Limb (tissue), 2 donors: ENCODE measurements at regions not wholly inside any gene's neighbourhood (a gene's known extent, or its start where the extent isn't known, plus 50 kb on each side); places are given as distances from the start of the nearest gene placed in this dataset.

Experiments
- DNase-seq, 2 donors: peaks; one replicate each; pipeline ENCODE4 v3.0.0-alpha.2; 2016; ENCODE audit errors: extremely low spot score in 2 of 2

DNA sequence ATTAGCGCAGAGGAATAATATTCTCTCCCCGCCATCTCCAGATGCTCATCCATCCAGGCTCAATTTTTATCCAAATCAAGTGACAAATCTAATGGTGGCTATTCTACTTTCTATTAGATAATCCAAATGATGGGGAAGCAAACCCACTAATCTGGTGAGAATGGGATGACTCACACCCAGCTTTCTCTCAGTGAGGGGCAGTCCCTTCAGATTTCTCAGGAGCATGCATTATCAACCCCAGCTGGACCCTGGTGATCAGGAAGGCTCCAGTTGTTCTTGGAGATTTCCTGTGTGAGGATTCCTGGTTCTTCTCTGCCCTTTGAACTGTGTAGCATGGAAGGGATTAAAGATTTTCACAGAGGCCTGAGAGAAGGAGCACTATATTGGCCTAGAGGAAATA is 358.0 kb downstream of the WDR72 start:
- no peak for DNase-seq

DNA sequence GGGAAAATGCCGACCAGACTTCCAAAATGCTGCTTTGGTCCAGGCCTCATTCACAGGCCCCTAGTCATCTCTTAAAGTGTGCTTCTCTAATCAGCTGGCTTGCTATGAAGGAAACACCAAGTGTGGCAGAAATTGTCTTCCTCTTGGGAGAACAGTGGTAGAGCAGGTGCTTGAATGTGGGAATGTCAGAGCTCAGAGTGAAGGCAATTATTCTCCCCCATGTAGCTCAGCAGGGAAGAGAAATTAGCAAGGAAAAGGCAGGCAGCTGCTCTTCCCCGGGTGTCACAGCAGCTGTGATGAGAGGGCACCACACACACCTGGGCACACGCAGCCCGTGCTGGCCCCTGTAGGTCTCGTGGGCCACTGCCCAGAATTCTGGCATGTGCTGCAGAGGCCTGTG is 358.5 kb downstream of the WDR72 start:
- DNase-seq = no peak

DNA sequence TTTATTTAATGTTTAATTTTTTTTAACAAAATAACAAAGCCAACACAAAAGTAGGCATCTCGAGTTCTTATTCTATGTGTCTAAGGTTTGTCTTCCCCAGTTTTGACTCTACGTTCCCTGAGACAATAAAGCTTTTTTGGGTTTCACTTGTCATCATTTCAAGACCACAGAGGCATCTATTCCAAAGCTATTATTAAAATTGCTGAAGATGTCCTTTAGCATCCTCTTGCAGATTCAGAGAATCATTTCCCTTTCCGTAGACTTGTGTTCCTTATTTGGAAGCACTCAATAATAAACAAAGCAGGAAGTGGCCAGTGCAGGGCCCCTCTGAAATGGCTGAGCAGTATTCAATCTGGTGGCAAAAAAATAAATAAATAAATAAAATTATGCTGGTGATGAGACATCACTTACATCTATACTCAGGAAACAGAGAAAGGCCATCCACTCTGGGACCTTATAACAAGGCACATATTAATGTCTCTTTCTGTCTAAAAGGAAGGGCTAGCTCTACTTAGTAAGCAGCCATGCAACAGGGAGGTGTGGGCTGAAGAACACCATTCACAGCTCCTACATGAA is 362.3 kb downstream of the WDR72 start:
- DNase-seq = no peak

DNA sequence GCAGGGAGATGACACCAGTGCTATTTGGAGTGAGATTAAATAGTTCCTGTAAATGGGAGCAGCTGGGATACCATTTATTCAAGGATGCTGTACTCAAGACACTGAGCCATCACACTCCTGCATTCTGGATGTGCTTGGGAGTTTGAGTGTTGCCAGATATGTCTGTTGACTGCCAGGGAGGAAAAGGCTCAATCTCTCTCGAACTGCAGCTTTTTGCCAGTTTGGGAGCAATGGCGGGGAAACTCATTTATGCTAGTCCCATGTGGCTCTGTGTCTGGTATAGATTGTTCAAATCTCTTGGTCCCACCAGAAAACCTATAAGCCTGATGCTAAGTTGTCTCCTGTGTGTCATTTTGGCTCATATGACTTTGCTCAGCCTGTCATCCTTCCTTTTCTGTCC is 363.6 kb downstream of the WDR72 start:
- no peak for DNase-seq

DNA sequence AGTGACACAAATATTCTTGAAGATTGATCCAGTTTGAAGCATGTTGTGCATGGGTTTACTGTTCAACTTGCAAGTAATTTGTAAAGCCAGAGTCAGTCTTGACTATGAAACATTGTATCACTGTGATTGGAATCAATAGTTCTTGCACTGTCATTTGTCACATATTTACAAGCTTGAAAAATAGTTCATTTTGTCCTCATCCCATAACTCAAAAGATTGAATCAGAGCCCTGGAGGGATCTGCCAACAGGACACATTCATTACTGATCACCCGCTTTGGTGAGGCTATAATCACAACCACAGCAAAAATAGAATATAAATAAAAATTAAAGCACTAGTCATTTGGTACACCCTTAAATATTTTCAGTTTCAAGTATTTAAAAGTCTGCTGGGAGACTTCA is 368.9 kb downstream of the WDR72 start:
- no peak for DNase-seq

DNA sequence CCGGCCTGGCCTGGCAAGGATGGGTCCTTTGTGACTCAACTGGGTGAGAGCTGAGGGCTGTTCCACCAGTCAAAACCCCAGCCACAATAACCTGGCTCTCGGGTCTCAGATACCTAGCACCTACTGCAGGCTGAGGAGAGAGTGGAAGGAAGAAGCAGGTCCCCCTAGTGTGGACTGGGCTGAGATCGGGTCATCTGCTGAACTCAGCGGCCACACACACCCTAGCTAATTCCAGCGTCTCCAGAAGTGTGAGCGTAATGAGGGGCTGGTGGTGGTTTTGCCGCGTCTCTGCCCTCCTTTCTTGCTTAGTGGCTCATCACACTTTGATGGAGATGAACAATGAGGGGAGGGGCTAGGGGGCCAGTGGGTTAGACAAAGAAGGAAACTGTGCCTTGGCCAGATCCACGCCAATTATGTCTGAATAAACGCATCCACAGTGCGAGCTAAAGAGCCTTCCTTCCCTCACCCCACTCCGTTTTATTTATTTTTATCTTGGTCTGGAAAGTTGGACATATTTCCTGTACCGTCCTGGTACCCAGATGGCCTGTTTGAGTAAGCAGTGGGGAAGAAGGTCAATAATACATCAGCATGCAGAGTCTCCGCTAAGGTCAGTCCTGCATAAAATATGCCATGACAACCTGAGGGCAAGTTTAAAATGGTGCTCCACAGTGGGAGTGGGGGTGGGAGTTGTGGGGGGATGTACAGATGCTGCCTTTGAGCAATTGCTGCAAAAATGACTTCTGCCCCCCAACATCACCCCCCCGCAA is 370.0 kb downstream of the WDR72 start:
- no peak for DNase-seq

DNA sequence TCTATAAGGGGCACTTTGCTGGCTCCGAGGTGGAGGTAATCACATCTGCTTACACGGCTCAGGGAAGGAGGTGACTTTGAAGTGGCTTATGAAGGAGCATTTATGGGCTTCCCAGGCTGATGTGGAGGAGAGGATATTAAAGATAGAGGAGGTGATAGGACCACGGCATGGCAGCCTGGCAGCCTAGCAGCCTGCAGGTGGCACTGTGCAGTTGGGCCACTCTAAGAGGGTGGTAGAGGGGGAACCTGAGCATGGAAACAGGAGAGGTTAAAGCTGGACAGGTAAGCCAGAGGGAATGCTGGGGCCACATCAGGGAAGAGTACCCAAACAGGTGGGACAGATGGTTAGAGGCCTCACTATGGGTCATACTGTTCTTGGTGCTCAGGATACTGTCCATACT is 375.0 kb downstream of the WDR72 start:
- DNase-seq = no peak

DNA sequence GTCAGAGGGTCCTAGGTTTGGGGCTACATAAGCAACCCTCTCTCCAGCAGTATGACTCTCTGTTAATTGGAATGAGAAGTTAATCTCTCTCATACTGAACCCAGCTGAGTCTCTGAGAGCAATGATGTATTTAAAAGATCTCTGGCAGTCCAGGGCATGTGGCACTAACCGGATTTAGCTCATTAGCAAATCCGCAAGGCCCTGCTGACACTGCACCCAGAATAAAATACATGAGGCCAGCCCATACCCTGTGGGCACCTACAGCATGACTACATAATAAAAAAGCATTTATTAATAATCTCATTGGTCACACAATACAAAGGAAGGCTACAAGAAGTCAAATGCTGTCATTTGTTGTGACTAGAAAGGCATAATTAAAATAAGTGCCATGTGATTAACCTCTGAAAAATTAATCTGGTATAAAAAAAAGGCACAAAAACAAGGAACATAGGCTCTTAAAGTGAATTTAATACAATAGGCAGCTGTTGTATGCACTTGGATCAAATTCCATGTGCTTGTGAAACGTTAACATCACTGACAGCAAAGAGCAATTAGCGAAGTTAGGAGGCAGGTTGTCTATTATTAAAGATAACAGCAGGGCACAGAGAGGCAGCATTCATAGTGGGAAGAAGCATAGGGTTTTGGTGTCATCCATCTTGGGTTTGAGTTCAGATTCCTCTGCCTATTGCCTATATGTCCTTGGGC is 381.2 kb downstream of the WDR72 start:
- DNase-seq = no peak

DNA sequence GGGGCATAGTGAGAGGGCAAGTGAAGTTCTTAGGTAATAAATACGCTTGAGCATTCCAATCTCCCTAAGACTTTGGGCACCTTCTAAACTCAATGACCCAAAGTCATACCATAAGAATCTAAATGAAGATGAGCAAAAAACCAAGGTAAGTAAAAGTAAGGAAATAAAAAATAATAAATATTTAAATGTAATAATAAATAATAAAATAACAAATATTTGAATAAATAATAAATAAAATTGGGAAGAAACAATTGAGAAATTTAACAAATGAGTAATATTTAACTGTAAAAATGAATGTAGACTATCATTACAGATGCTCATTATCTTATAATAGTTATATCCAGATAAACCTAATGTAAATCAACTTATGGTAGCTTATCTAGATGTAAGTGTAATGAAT is 391.7 kb downstream of the WDR72 start:
- DNase-seq = no peak

DNA sequence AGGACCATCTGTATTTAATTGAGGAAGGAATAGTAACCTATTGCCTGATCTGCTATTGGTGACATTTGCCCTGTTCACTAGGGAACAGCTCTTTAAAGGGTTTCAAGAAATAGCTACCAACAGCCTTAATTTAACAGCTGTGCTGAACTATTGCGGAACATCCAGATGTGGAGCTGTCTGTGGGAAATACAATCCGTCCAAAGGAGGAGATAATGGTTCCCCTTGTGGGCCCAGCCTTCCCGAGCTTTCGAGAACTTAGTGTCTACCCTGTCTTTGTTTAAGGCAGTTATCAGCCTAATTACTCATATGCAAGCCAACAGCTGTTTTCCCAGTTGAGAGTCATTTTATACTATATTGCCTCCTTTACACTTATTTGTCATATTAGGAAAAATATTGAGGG is 398.6 kb downstream of the WDR72 start:
- peak in 1 of 2 donors; percentile 1 for DNase-seq

DNA sequence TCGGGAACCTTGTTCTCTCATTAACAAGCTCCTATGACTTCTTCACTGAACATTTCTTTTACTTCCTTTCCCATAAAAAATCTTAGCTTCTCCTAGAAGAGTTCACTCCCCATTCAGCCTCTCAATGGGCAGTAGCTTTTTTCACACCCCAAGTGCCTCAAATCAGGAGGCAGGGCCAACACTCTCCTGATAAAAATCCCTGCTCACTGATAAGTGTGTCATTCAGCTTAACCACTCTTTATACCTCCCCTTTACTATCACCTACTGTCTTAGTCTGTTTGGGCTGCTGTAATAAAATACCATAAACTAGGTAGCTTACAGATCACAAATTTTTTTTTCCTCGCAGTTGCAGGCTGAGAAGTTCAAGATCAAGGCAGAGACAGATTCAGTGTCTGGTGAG is 400.4 kb downstream of the WDR72 start:
- DNase-seq = no peak

DNA sequence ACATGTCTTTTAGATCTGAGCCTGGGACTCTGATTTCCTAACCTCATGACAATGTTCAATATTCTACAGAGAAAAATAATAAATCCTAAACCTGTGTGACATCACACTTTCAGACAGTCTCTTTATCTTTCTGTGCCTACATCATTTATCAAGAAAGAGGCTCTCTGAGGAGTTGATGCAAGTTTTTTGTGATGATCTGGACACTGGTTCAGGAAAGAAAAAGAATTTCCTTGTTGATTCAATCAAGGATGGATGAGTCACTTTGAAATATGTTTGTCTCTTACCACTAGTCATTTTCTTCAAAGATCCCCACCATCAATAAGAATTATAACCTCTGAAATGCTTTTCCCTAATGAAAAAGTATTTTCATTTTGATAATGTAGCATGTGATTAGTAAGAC is 404.6 kb downstream of the WDR72 start:
- DNase-seq = no peak

DNA sequence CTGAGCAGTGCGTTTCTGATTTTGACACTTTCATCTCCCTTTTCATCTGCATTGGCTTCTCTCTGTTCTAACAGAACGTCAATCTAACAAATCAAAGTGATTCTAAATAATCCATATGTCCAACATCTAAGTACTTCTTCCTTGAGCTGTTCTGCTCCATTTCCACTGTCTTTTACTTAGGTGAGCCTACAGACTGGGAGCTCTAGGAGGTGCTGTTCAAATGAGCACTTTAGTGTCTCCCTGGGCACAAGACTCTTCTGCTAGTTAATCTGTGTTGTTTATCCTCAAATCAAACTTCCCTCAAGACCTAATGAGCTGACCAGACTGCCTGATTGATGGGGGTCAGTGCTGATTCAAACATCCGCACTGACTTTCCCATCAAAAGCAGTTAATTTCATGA is 408.1 kb downstream of the WDR72 start:
- DNase-seq = no peak

DNA sequence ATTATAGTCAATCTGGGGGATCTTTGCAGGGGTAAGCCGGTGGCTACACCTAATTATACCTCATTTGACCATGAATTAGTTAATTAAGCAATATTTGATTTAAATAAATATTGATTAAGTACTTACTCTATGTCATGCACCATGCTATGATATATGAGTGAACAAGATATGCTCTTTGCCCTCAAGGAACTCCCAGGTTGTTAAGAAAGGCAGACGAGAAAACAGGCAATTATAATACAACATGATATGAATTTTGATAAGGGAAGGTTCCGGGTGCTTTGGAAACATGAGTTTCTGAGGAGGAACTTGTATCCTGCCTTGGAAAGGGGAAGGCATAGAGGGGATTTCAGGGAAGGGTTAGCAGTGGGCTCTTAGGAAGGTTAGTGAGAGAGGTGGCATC is 412.9 kb downstream of the WDR72 start:
- DNase-seq = no peak

DNA sequence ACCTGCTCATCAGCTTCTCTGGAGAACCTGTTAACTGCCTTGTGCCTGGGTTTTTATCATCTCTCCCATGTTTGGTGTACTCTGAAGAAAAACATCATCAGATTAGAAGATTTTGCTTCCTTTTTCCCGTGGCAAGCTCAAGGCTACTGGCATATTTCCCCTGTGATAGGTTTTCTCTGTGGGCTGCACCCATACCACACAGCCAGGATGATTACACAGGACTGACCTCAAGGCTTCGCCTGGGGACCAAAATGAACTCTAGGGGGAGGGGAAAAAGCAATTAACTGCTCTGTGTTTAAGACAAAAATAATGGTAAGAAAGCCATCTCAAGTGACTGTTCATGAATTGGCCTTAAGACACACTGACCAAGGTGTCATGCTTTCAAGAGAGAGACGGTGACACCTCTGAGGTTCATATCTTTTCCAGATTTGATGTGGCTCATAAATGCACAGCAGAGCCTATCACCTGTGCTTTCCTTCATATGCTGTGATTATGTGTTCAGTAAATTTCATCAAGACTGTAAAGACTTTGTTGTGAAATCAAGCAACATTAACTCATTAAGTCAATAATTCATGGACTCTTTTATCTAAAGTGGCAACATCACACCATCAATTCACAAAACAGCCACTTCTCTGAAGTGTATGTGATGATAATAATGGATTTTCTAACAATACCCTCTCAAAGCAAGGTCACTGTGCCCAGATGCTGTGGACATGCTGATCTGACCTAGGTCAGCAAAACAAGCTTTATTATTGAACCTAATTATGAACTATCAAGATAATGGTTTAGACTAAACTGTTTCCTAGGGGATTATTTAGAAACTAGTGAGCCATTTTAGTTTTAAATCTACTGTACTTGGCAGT is 427.9 kb downstream of the WDR72 start:
- DNase-seq = no peak

DNA sequence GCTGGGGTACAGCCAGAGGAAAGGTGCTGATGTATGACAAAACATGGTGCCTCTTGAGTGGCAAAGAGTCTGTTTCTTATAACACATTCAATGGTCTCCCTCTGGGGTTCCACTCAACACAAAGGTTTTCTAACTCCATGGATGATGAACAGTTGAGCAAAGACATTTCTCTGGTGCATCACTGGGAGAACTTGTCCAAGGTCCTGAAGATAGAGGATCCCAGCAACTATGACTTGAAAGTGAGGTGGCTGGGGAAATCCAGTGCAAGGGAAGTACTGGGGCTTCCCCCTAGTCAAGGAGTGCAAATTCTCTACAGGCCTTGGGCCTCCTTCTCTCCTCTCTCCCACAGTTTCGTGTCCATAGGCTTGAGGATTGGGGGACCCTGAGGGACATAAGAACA is 431.1 kb downstream of the WDR72 start:
- DNase-seq = no peak

DNA sequence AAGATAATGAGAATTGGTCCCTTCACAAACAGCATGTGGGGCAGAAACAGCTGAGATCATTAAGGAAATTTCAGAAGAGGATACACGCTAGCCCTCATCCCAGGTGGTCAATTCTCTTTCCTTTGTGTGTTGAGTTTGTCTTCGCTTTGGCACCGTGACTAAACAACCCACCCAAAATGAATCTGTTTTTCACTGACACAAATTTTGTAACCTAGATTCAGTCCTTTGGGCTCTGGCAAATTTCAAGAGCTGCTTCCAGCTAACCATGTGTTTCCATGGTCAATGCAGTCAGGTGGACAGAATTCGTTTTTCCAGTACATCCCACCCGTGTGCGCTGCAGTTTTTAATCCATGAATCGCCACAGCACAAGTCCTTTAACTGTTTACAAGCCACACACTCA is 435.4 kb downstream of the WDR72 start:
- DNase-seq = no peak

DNA sequence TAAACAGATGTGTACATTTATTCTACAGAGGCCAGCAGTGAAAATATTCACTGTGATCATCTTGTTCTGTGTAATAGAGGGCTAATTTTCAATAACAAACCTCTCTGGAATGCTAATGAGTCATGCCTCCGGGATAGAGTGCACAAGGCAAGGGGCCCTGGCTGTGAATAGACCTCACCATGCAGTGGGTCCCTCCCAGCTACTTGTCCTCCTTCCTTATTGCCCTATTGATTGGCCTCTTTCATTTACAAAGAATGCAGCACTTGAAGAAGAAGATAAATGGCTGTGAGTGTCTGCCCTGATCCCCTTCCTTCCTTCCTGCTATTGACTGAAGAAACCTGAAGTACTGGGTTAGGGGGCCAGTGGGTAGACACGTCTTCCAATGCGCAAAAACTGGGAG is 436.3 kb downstream of the WDR72 start:
- no peak for DNase-seq

DNA sequence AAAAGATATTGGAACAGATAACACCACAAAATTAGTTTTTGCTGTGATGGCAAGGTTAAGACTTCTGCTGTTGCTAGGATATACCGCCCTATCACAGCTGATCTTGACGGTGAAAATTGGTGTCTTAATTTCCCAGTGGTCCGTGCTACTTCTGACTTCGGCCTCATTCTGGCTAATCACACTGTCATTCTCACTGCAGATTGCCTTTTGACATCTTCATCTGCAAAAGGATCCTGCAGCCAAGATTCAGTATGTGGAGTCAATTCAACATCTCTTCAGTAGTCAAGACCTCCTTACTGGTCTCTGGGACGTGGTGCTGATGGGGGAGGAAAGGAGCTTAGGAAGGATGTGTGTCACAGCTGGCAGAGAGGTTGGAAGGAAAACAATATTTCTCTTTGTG is 438.6 kb downstream of the WDR72 start:
- DNase-seq = no peak

DNA sequence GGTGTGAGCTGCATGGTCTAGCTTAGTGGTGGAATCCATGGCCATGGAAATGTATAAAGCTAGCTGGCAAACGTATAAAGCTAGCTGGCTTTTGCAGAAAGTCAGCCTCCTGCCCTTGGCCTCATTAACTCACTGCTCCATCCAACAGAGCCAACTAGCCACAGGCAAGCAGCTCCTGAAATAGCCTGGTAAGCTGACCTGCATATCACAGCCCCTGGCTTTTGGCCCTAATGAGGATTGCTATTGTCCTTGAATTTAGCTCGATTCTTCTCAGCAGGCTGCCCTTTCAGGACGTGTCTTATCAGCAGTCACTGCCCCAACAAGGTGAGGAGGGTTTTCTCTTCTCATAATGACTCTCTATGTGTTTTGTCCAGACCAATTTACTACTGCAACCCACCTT is 446.8 kb downstream of the WDR72 start:
- DNase-seq = no peak

DNA sequence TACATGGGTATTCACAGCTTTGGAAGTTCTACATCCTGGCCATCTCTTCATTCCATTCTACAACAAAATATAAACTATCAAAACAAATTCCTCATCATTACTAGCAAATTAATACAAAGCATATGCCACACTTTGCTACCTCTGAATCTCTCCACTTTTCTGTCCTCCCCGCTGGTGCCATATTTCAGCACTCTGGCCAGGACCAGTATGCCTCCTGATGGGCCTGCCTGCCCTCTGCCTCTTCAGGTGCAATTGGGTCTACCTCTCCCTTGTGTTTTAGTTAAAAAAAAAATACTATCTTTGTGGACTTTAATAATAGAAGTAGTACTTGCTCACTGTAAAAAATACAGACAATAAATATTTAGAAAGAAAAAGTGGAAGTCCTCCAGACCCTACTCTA is 448.8 kb downstream of the WDR72 start:
- DNase-seq = no peak
